GM19452 (cell line): ENCODE measurements at regions not wholly inside any gene's neighbourhood (a gene's known extent, or its start where the extent isn't known, plus 50 kb on each side); places are given as distances from the start of the nearest gene placed in this dataset.

Experiments used
- ATAC-seq: cut with Tn5 transposase; IDR thresholded peaks from one replicate; pipeline ENCODE4 v1.9.1; 2021; ENCODE audit not compliant: unreplicated experiment

GRCh38 chr21:25384782-25385181 lies 222.5 kb downstream of the MRPL39 start:
- ATAC-seq: no peak

- ATAC-seq: no peak
Observed at GRCh38 chr21:25383545-25383944, 223.7 kb downstream of the MRPL39 start.

GRCh38 chr21:25381936-25382452 lies 225.3 kb downstream of the MRPL39 start:
- no peak for ATAC-seq

DNA sequence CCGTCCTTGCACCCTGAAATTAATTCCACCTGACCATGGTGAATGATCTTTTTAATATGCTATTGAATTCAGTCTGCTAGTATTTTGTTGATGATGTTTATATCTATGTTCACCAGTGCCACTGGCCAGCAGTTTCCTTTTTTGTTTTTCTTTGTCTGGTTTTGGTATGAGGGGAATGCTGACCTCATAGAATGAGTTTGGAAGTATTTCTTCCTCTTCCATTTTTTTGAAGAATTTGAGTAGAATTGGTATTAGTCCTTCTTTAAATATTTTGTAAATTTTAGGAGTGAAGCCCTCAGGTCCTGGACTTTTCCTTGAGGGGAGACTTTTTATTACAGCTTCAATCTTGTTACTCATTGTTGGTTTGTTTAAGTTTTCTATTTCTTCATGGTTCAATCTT lies 231.6 kb downstream of the MRPL39 start:
- ATAC-seq: no peak

DNA sequence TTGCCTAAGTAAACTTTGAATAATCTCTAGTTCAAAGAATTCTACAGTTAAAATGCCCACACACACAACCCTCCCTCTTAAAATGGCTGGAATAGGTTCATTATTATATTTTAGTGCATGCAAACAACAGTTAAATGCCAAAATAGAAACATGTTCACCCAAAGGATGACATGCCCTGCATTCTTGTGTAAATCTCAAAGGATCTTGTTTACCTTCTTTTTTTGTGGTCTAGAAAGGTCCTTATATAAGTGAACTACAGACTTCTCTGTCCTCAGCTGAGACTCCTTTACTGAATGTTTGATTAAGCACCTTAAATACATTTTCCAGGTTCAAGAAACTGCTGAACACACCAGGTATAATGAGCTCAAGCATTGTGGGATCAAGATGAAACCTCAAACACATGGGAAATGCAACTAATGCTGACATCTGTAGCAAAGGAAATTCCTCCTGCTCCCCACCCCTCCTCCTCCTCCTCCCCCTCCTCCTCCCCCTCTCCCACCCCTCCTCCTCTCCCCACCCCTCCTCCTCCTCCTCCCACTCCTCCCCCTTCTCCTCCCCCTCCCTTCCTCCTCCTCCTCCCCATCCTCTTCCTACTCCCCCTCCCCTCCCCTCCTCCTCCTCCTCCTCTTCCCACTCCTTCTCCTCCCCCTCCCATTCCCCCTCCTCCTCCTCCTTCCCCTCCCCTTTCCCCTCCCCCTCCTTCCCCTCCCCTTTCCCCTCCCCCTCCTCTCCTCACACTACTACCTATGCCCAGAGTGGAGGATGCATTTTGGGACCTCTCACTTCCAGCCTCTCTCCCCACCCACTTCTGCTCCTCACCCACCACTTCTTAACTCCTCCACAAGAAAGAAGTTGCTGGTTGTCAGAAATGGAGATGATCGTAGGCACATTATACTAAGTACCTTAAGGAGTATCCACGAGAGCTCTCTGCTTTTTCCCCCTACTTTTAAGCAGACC lies 233.9 kb downstream of the MRPL39 start:
- no peak for ATAC-seq

DNA sequence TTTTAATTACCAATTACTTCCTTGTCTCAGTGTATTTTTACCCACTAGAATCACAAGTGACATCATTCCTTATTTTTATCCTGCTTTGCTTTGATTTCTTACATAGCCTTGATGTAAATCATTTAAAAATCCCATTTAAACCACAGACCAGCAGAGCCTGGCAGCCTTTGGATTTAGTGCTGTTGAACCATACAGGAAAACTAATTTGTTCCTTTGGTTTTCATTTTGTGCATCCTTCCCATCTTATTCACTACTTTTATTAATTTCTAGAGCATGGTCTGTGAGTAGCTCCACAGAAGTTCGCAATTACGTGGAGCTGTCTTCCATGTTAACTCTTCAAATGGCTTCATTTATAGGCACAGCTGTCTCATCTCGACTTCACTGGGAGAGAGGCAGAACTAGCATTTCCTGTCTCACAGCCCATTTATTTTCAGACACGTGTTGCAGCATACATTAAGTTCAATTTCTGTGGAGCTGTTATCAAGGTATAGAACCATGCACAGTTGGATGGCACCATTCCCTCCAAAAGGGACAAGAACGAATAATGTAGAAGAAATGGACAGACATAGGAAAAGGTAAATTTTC lies 235.3 kb downstream of the MRPL39 start:
- ATAC-seq: no peak

DNA sequence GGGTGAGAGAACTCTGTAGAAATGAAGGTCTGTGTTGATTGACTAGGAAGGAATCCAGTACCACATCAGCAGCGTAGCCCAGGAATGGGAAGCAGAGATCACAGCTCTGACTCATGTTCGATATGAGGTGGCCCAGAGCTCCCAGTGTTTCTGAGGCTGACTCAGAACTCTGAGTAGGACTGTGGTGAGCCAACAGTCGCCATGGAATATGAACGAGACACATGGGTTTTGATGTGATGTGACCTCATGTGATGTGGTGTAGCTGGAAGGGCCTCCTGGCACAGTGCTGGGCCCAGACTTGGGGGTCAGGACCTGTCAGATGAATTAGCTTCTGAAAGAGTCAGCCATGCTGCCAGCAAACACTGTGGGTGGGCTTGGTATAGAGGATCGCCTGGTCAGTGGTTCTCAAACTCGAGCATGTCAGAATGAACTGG lies 237.0 kb downstream of the MRPL39 start:
- no peak for ATAC-seq

DNA sequence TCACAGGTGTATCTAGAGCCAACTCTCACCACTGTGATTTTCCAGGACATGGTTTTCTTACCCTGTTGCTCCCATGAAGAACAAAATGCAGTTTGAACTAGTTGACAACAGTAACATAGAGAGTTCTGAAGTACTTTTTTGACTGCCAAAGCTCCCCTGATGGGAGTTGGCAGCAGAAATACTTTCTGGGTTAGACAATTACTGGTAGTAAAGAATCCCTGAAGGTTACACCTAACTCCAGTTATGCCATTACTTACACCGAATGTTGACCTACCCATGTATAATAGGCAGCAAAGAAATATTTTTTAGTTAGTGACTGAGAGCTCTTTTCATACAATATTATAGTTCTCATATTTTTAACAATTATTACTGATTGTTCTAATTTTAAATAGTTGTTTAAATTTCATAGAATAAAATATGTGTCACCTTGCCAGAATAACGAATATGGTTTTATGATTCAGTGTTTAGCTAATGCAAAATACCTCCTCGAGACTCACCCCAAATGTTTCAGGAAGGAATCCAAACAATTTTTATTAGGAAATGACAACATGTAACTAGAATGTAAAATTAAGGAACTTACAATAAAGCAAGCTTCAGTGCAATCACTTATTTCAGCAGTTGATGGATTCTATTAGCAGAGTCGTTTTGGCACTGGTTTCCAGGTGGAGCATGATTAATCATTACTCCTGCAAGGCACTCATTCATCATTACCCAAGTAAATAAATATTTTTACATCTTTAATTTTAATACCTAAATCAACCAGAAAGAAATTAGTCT lies 237.6 kb downstream of the MRPL39 start:
- ATAC-seq: no peak

- ATAC-seq: no peak
Observed at GRCh38 chr21:25368531-25368930, 238.8 kb downstream of the MRPL39 start.

DNA sequence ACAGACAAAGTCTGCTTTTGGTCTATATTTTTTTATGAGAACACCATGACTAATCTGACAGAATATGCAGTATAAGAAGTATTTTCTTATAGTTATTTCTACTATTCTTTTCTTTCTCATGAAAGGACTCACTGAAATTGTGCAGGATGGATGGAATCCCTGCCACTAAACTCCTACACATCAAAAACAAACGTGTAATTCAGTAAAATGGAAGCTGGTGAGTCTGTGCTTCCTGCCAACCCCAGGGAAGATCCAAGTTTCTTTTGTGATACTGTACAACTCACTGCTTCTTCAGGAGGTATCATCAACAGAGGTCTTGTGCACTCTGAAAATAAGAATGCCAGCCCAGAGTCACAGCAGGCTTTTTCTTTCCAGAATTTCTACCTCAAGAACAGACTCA lies 241.2 kb downstream of the MRPL39 start:
- no peak for ATAC-seq

GRCh38 chr21:25362375-25363267 lies 244.7 kb downstream of the MRPL39 start:
- no peak for ATAC-seq

DNA sequence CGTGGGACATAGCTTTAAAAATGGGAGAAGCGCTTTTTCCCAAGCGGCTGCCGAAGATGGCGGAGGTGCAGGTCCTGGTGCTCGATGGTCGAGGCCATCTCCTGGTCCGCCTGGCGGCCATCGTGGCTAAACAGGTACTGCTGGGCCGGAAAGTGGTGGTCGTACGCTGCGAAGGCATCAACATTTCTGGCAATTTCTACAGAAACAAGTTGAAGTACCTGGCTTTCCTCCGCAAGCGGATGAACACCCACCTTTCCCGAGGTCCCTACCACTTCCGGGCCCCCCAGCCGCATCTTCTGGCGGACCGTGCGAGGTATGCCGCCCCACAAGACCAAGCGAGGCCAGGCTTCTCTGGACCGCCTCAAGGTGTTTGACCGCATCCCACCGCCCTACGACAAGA lies 245.5 kb downstream of the MRPL39 start:
- ATAC-seq: no peak

GRCh38 chr21:25361097-25361496 lies 246.2 kb downstream of the MRPL39 start:
- no peak for ATAC-seq

DNA sequence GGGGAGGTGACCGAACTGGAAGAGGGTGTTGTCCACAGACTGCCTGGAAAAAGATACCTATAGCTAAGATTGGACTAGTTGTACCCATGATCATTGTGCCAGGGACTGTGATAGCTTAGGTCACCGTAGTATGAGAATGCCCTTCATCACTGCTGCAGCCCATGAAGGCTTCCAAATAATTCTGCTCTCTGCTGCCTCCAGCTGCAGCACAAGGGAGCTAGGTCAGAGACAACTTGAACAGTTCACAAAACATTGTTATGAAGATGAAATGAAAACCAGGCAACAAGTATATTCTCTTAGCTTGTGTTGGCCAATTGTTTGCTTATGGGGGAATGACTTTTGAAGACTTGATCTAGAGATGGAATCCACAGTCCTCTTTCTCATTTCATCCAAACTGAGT lies 246.7 kb downstream of the MRPL39 start:
- no peak for ATAC-seq

- no peak for ATAC-seq
Observed at GRCh38 chr21:25359724-25360123, 247.6 kb downstream of the MRPL39 start.

GRCh38 chr21:25350056-25350455 lies 257.2 kb downstream of the MRPL39 start:
- ATAC-seq: no peak

GRCh38 chr21:25343774-25344545 lies 263.3 kb downstream of the MRPL39 start:
- no peak for ATAC-seq

- ATAC-seq: no peak
Observed at GRCh38 chr21:25342816-25343215, 264.5 kb downstream of the MRPL39 start.

- no peak for ATAC-seq
Observed at GRCh38 chr21:25341981-25342380, 265.3 kb downstream of the MRPL39 start.

- ATAC-seq: no peak
Observed at GRCh38 chr21:25338415-25338814, 268.9 kb downstream of the MRPL39 start.
